ENCODE measurements at regions not wholly inside any gene's neighbourhood (a gene's known extent, or its start where the extent isn't known, plus 50 kb on each side); places are given as distances from the start of the nearest gene placed in this dataset.
"Not testable (repeated sequence)": the region's sequence is repeated elsewhere in the genome, so short reads cannot be mapped to it uniquely, and the experiment has no call there.

- DNase-seq = no peak
Observed at GRCh38 chr15:77944002-77944867, 133.3 kb downstream of the TBC1D2B start.

GRCh38 chr15:77942611-77943211 is 134.8 kb downstream of the TBC1D2B start:
- no peak for DNase-seq

DNA sequence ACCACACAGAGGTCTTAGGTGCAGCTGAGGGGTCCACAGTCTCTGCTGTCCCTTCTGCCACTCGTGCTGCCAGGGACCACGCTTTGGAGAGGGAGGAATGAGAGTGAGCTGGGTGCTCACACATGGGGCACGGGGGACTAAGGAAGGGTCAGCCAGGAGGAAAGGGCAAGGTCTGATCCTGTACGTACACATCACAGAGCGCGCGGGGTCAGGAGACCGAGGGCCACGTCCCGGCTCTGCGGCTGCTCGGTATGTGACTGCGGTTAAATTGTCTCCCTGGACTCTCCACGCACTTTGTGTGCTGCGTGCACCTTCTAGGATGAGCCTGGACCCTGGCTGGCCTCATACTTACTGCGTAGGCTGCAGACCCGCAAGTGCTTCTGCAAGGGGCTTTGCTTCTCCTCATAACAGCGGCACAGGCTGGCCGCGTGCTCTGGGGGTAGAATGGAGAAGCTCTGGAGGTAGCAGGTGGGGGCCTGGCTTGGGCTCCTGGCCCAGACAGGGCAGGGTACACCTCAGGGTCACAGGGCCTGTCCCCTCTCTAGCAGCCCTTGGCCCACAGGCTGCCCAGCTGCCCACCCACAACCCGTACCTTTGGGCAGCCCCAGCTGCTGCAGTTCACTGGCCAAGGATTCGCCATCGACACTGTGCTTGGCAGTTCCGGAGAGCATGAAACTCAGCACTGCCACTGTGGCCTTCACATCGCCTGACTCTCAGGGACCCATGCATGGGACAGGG is 136.3 kb downstream of the TBC1D2B start:
- DNase-seq = not testable (repeated sequence)

GRCh38 chr15:77940381-77940947 is 137.0 kb downstream of the TBC1D2B start:
- no peak for DNase-seq

DNA sequence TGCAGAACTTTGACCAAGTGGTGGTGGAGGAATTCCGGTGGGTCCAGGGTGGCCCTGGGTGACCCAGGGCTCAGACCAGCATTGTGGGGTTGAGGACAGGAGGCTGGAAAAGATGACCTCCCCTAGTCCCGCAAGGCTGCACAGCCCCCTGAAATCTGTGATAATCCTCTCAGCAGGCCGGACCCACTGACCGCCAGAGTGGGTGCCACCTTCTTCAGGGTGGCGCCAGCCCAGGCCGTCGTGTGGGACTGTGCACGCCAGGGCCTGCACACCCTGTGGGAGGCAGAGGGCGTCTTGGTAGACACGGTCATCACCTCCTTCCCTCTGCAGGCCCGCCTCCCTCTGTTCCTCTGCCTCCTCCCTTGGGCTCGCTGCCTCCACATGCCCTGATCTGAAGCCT is 137.7 kb downstream of the TBC1D2B start:
- DNase-seq = no peak

DNA sequence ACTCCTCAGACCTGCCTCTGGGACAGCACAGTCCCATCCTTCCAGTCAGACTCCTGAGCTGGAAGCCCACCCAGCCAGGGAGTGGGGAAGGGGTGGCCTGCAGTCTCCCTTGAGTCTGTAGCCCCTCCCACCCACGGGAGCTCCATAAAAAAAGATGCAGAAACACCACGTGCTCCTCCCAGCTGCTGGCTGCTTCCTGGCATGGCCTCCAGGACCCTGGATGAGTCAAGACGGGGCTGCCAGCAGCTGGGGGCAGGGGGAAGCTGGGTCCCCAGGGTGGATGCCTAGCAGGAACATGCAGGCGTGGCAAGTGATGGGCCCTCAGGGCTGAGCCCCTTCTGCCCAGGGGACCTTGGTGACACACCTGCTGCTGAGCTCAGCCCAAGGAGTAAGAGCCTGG is 138.5 kb downstream of the TBC1D2B start:
- not testable (repeated sequence) for DNase-seq

GRCh38 chr15:77938546-77938945 is 139.0 kb downstream of the TBC1D2B start:
- not testable (repeated sequence) for DNase-seq

DNA sequence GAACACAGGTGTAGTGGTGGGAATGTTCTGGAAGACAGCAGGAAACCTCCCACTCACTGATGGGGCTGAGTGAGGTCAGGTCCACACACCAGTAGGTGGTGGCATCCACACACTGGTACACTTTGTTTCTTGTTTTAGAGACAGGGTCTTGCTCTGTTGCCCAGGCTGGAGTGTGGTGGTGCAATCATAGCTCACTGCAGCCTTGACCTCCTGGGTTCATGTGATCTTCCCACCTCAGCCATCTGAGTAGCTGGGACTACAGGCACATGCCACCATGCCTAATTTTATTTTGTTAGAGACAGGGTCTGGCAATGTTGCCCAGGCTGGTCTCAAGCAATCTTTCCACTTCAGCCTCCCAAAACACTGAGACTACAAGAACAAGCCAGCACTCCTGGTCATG is 140.9 kb downstream of the TBC1D2B start:
- not testable (repeated sequence) for DNase-seq

DNA sequence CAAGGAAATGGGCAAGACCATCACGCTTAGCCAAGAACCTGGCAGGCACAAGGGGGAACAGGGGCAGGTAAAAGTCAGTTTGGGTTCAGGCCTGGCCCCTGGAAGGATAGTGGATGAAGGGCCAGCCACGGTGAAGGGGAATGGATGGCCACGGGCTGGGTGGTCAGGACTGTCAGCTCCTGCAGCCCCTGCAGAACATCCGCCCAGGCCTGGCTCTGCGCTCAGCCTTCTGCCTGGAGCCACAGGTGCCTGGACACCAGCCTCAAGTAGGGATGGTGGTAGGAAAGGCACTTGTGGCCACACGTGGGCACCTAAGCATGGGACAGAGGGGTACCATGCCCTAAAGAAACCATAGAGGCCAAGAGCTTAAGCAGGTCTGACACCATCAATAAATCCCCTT is 143.0 kb downstream of the TBC1D2B start:
- DNase-seq = not testable (repeated sequence)

DNA sequence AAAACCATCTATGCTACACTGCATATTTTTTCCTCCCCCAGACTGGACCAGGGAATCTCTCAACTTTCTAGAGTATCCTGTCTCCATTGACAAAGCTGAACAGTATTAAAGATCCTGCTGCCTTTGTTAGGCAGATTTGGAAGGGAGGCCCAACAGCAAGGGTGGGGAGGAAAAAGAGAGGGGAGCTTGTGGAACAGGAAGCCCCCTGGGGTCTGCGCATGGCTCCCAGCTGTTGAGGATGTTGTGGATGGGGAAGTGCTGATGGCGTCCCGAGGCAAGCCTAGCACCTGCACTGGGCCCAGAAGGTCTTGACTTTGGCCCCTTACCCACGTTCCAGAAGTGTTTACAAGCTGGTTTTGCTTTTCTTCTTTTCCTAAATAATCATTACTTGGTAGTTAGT is 146.6 kb downstream of the TBC1D2B start:
- DNase-seq = not testable (repeated sequence)

- not testable (repeated sequence) for DNase-seq
Observed at GRCh38 chr15:77930490-77930889, 147.0 kb downstream of the TBC1D2B start.

- DNase-seq = not testable (repeated sequence)
Observed at GRCh38 chr15:77926789-77927188, 150.7 kb downstream of the TBC1D2B start.

GRCh38 chr15:77926296-77926695 is 151.2 kb downstream of the TBC1D2B start:
- DNase-seq = not testable (repeated sequence)

DNA sequence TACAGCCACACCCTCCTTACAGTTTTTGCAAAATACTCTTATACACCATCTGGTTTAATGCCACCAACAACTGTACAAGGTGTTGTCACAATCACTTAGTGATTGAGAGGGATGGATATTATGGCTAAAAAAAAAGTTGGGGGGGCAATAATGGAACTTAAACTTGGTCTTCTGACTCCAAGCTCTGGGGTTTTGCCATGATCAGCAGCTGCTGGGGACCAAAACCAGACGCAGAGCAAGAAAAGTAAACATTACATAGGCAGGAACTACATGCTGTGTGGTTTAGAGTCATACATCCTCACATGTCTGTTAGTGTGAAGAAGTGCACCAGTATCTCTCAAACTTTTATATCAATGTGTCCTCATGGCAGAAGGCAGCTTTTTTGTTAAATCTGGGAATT is 152.4 kb downstream of the TBC1D2B start:
- not testable (repeated sequence) for DNase-seq

- DNase-seq = no peak
Observed at GRCh38 chr15:77921664-77922063, 155.8 kb downstream of the TBC1D2B start.

GRCh38 chr15:77916966-77917635 is 160.4 kb downstream of the TBC1D2B start:
- not testable (repeated sequence) for DNase-seq

DNA sequence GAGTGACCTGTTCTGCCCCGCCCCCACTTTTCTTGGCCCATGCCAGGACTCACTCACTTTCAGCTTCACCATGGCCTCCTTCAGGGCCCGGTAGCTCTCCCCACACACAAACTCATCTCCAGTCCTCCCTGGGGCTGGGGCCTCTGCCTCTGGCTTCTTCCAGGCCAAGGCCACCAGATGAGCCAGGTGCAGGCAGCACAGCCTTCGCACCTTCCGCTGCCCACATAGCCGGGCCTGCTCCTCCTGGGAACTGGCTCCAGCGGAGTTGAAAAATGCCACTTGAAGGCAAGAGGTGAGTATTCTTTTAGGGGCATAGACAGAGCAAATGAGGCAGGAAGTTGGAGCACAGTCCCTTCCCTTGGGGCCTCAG is 161.6 kb downstream of the TBC1D2B start:
- not testable (repeated sequence) for DNase-seq

- DNase-seq = no peak
Observed at GRCh38 chr15:77915261-77915960, 162.1 kb downstream of the TBC1D2B start.

GRCh38 chr15:77914531-77914930 is 163.0 kb downstream of the TBC1D2B start:
- not testable (repeated sequence) for DNase-seq

DNA sequence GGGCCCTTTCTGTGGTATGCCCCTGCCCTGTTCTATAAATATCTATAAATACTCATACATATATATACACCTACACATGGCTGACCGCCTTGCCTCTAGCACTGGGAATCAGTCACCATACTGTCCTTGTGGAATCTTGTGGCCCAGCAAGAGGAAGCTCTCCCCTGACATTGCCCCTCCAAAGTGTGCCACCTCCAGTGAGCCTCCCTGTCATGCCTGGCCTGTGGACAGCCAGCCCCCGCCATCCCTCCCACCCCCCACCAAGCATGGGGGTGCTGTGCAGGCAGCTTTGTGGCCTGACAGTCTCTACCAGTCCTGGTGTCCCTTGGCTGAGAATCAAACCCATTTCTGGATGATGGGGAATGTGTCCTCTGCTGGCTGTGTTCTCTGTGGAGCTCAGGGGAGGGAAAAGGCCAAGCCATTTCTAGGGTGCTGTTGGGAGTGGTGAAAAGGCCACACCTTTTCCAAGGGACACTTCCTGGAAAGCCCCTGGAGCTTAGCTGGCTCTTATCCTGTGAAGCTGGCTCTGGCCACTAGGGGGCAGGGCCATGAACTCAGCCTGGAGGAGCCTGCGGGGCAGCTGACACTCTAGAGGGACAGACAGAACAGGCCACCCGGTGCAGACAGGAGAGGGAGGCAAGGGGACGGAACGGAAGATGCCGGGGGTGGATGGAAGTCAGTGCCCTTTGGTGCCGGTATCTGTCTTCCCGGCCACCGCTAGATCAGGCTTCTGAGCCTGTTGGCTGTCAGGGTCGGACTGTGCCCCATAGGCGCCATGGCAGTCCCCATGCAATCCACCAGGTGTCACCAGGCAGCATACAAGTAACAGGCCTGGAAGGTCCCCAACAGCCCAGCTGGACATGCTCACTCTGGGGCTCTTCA is 167.2 kb downstream of the TBC1D2B start:
- peak; percentile 57 for DNase-seq
